ENCODE measurements at regions not wholly inside any gene's neighbourhood (a gene's known extent, or its start where the extent isn't known, plus 50 kb on each side); places are given as distances from the start of the nearest gene placed in this dataset.

GRCh38 chr20:12764053-12764452 is 244.7 kb upstream of the SPTLC3 start:
- TF ChIP-seq REST (IDR thresholded peaks at IDR 0.05; ENCODE audit: low read depth) (no peak), RAD21 (IDR thresholded peaks at IDR 0.05; ENCODE audit: low read depth) (no peak), CREB1 (IDR thresholded peaks at IDR 0.05; ENCODE audit: low read depth) (no peak), MAX (IDR thresholded peaks at IDR 0.05) (no peak), TCF12 (IDR thresholded peaks at IDR 0.05; ENCODE audit: low read depth) (no peak), USF1 (IDR thresholded peaks at IDR 0.05) (no peak), NFIC (IDR thresholded peaks at IDR 0.05) (no peak), EGR1 (IDR thresholded peaks at IDR 0.05) (no peak), TAF1 (IDR thresholded peaks at IDR 0.05; ENCODE audit: low read depth) (no peak), TEAD4 (IDR thresholded peaks at IDR 0.05) (no peak)

Data from Ishikawa (cell line).